A172 (cell line): ENCODE measurements at regions not wholly inside any gene's neighbourhood (a gene's known extent, or its start where the extent isn't known, plus 50 kb on each side); places are given as distances from the start of the nearest gene placed in this dataset.

Experiments
- DNase-seq: peaks from one replicate; pipeline ENCODE4 v3.0.0-alpha.2; 2015; ENCODE audit warnings: low spot score

GRCh38 chr7:21086688-21087087 lies 300.0 kb upstream of the SP8 start:
- DNase-seq = peak; percentile 47

- no peak for DNase-seq
These were observed 303.0 kb upstream of the SP8 start for GRCh38 chr7:21089653-21090052.

- DNase-seq = no peak
These were observed 306.3 kb upstream of the SP8 start for GRCh38 chr7:21092766-21093702.

- no peak for DNase-seq
These were observed 307.9 kb upstream of the SP8 start for GRCh38 chr7:21094589-21094988.

GRCh38 chr7:21099432-21099831 lies 312.7 kb upstream of the SP8 start:
- peak; percentile 21 for DNase-seq

GRCh38 chr7:21099955-21100354 lies 313.3 kb upstream of the SP8 start:
- no peak for DNase-seq

- DNase-seq = no peak
These were observed 314.9 kb upstream of the SP8 start for GRCh38 chr7:21101541-21101940.

GRCh38 chr7:21103426-21104123 lies 316.9 kb upstream of the SP8 start:
- no peak for DNase-seq

- no peak for DNase-seq
These were observed 317.4 kb upstream of the SP8 start for GRCh38 chr7:21104124-21104500.

- DNase-seq = no peak
These were observed 319.6 kb upstream of the SP8 start for GRCh38 chr7:21106296-21106732.

- no peak for DNase-seq
These were observed 320.4 kb upstream of the SP8 start for GRCh38 chr7:21107101-21107500.

GRCh38 chr7:21108182-21108581 lies 319.7 kb upstream of the SP4 start:
- no peak for DNase-seq

GRCh38 chr7:21113609-21114415 lies 314.1 kb upstream of the SP4 start:
- no peak for DNase-seq

- DNase-seq = no peak
These were observed 304.3 kb upstream of the SP4 start for GRCh38 chr7:21123586-21123985.

GRCh38 chr7:21125297-21125696 lies 302.6 kb upstream of the SP4 start:
- DNase-seq = no peak

- peak; percentile 47 for DNase-seq
These were observed 299.6 kb upstream of the SP4 start for GRCh38 chr7:21128062-21128817.

- no peak for DNase-seq
These were observed 296.0 kb upstream of the SP4 start for GRCh38 chr7:21131897-21132296.

- DNase-seq = no peak
These were observed 293.3 kb upstream of the SP4 start for GRCh38 chr7:21134631-21135030.

GRCh38 chr7:21135437-21135836 lies 292.4 kb upstream of the SP4 start:
- no peak for DNase-seq

GRCh38 chr7:21137640-21138039 lies 290.2 kb upstream of the SP4 start:
- no peak for DNase-seq

- DNase-seq = no peak
These were observed 287.3 kb upstream of the SP4 start for GRCh38 chr7:21140622-21141021.

- DNase-seq = no peak
These were observed 286.4 kb upstream of the SP4 start for GRCh38 chr7:21141476-21141875.
